Ammon's horn (tissue), 1 donor: ENCODE measurements at regions not wholly inside any gene's neighbourhood (a gene's known extent, or its start where the extent isn't known, plus 50 kb on each side); places are given as distances from the start of the nearest gene placed in this dataset.
"Not testable (repeated sequence)": the region's sequence is repeated elsewhere in the genome, so short reads cannot be mapped to it uniquely, and the experiment has no call there.

ENCODE experiments used
- DNase-seq: peaks from one replicate; pipeline ENCODE4 v3.0.0-alpha.2; 2016; ENCODE audit warnings: low spot score

DNA sequence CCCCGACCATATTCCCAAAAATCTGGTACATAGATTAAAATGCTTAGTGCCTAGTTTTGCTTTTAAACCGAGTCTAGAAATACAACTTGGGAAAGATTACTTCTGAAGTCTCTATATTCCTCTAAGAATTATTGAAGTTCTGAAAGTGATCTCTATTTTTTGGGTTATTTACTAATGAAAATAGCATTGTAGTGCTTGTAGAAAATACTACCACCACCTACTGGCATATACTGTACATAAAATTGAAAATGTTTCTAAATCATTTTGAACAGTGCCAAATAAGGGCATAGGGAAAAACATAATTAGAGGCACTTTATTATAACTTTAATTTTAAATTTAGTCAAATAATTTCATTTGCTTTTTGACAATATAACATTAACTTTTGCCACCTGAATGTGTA, 1399.6 kb upstream of the ZEB2 start:
- no peak for DNase-seq

DNA sequence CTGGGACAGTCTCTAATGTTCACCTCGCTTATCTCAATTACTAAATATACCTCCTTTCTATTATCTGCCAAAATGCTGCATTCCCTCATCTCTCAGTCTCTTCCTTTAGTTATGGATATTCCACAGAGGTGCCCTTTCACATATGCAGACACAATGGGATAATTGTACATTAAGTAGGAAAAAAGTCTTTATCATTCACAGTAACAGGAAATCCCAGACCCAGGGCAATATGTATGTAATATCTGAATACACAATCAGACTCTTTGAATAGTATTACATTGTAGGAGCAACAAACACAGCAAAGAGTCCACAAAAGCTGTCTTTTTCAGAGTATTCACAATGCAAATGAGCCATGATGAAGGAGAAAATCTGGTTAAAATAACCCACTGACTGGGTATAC, 1399.0 kb upstream of the ZEB2 start:
- DNase-seq, result no peak

DNA sequence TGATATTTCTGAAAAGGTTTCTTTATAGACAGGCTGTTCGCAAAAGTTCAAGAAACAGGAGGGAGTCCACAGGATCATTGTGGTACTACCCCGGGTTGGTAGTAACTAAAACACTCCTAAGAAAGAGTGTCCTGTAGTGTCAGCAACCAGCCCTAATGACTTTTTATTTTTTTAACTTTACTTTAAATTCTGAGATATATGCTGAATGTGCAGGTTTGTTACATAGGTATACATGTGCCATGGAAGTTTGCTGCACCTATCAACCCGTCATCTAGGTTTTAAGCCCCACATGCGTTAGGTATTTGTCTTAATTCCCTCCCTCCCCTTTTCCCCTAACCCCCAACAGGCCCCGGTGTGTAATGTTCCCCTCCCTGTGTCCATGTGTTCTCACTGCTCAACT, 1396.9 kb upstream of the ZEB2 start:
- DNase-seq, result no peak

DNA sequence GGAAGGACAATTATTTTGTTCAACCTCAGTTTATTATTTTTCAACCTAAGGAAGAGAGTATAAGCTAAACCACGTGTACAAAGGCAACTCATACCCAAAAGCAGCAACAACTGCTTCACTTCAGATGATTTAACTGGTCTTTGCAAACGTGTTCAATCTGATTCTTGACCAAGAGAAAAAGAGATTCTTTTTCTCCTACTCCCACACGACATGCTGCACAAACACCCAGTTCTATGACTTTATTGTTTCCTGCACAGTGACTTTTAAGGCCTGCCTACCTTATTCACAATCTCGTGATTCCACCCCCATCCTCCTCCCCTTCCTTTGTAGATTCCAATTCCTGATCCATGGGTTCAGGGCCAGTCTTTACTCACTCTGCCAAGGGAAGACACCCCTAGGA, 1394.8 kb upstream of the ZEB2 start:
- DNase-seq, result no peak

GRCh38 chr2:145910416-145910815, 1390.5 kb upstream of the ZEB2 start:
- no peak for DNase-seq

DNA sequence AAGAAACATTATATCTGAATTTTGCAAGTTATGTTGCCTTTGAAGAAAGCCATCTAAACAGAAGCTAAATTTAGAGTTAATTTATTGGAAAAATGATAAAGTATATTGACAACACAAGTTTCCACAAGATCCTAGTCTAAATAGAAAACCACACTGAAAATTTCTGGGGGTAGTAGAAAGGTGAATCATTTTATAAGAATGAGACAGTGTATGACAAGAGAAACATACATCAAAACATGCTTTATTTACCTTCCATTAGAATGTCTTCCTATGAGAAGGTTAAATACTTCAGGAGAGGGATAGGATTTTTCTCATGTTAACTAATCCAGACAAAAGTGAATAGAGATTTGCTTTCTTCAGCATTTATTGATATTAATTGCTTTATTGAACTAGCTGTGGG, 1389.8 kb upstream of the ZEB2 start:
- no peak for DNase-seq

- DNase-seq, result no peak
Measured at GRCh38 chr2:145909175-145909755, 1389.3 kb upstream of the ZEB2 start.

- DNase-seq, result no peak
Measured at GRCh38 chr2:145906354-145906753, 1386.4 kb upstream of the ZEB2 start.

DNA sequence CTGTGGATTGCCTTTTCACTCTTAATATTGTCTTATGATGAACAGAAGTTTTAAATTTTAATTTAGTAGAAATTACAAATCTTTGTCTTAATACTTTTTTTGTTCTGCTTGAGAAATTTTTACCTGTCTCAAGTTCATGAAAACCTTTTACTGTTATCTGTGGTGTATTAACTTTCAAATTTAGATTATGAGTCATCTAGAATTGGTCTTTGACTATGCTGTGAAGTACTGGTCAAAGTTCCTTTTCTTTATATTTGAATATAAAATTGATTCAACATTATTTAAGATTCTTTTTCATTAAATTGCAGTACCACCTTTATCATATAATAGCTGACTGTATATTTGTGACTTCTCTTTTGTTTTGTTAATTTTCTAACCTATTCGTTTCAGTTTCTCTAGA, 1385.5 kb upstream of the ZEB2 start:
- no peak for DNase-seq

GRCh38 chr2:145897151-145897550, 1377.2 kb upstream of the ZEB2 start:
- no peak for DNase-seq

- DNase-seq, result no peak
Measured at GRCh38 chr2:145887915-145888314, 1368.0 kb upstream of the ZEB2 start.

GRCh38 chr2:145880997-145881396, 1361.1 kb upstream of the ZEB2 start:
- DNase-seq, result not testable (repeated sequence)

- DNase-seq, result no peak
Measured at GRCh38 chr2:145875016-145875415, 1355.1 kb upstream of the ZEB2 start.

- peak; percentile 30 for DNase-seq
Measured at GRCh38 chr2:145874466-145874865, 1354.5 kb upstream of the ZEB2 start.

- no peak for DNase-seq
Measured at GRCh38 chr2:145864501-145864900, 1344.6 kb upstream of the ZEB2 start.

DNA sequence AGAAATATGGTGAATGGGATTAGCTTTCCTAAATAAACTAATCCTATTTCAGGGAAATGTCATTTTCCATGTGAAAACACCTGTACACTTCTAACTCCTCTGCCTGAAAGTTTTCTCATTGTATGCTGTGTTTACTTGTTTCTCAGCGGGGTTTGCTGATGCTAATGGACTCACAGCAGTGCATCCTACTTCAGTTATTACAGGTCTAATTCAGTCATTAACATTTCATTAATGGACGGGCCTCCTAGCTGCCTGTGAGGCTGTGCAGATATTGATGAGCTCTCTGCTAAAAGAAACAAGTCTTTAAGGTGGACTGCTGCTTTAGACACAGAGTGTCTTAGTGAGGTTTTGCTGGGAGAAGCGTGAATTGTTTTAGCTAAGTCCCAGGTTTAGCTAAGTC, 1342.0 kb upstream of the ZEB2 start:
- no peak for DNase-seq

GRCh38 chr2:145860083-145860482, 1340.2 kb upstream of the ZEB2 start:
- no peak for DNase-seq

GRCh38 chr2:145855142-145855541, 1335.2 kb upstream of the ZEB2 start:
- no peak for DNase-seq

DNA sequence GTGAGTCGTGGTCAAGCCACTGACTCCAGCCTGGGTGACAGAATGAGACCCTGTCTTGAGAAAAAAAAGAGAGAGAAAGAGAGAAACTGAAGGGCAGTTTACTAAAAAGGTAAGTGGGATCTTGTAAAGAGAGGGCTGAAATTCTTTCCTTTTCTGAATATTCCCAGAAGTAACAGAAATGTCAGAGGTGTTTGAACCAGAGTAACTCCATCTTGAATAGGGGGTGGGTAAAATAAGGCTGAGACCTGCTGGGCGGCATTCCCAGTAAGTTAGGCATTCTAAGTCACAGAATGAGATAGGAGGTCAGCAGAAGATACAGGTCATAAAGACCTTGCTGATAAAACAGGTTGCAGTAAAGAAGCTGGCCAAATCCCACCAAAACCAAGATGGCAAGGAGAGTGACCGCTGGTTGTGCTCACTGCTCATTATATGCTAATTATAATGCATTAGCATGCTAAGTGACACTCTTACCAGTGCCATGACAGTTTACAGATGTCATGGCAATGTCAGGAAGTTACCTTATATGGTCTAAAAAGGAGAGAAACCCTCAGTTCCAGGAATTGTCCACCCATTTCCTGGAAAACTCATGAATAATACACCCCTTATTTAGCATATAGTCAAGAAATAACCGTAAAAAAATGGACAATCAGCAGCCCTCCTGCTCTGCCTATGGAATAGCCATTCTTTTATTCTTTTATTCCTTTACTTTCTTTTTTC, 1334.3 kb upstream of the ZEB2 start:
- no peak for DNase-seq

DNA sequence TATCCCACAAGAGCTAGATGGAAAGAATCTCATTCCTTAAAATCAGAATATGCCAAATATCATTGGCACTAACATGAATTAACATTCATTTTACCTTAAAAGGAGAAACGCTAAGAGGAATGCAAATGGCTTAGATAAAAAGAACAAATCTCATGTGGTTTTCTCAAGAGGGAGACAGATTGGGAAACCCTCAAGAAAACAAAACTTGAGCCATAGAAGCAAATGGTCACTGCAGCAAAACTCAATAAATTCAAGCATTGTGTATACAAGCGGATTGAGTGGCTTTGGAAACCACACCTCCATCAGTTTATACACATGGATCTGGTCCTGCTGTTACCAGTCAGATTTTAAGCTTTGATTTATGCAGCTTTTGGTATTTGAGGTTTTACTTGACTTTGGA, 1331.8 kb upstream of the ZEB2 start:
- DNase-seq, result no peak

DNA sequence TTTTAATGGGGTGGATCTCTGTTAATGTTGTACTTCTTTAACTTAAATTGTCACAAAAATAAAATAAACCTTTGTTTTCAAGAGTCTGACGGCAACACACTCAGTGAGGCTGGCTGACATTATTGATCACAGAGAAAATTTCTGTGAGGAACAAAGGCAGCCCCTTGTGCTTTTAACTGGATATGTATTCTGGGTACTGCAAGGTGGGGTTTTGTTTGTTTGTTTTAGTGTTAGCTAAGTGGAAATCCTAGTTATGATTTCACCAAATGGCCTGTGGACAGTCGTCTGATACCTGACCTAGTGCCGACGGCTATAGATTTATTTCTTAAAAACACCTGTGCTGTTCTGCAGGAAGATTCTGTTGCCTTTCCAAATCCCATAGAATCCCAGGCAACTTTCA, 1329.5 kb upstream of the ZEB2 start:
- no peak for DNase-seq

DNA sequence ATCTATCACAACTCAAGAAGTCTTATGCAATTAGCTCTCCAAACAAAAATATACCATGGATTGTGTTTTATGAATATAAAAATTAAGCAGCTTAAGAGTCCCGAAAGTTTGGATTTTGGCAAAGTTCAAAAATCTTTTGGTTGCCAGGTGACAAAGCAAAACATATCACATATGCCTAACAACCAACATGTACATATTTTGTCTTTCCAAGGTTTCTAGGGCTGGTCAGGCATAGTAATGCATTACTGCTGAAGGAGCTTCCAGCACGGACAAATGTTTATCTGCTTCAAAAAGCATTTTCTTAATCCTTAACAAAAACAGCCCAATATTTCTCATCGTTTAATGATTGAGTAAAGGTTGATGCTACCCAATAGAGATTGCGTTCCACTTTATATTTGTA, 1327.1 kb upstream of the ZEB2 start:
- no peak for DNase-seq

- no peak for DNase-seq
Measured at GRCh38 chr2:145845923-145846322, 1326.0 kb upstream of the ZEB2 start.

GRCh38 chr2:145845207-145845894, 1325.4 kb upstream of the ZEB2 start:
- no peak for DNase-seq
